ENCODE measurements at regions not wholly inside any gene's neighbourhood (a gene's known extent, or its start where the extent isn't known, plus 50 kb on each side); places are given as distances from the start of the nearest gene placed in this dataset.

- Mint-ChIP-seq H3K4me1 (peaks cover 0 to 7% of the 10 kb centered on the region in 2 experiments; a peak in 2 of 4 replicates), H3K27ac (no peak overlapping the region), H3K9me3 (no peaks in the 10 kb centered on the region), H3K4me3 (no peak overlapping the region), H3K27me3 (ENCODE audit: low read depth) (peaks cover 9% of the 10 kb centered on the region), H3K36me3 (ENCODE audit: insufficient read depth in 1 of 3, low read depth in 3 of 3) (no peaks in the 10 kb centered on the region)
- Histone ChIP-seq H2BK20ac (ENCODE audit: low read depth, low read length, poor library complexity, severe bottlenecking) (no peak overlapping the region), H2BK120ac (ENCODE audit: low read depth, low read length, poor library complexity, severe bottlenecking) (no peak overlapping the region), H3K23me2 (ENCODE audit: insufficient read length, low read depth, low read length, poor library complexity, severe bottlenecking) (no peaks in the 10 kb centered on the region), H3K27ac (ENCODE audit: insufficient read length, low read depth, low read length) (no peak overlapping the region), H2BK12ac (ENCODE audit: insufficient read length, low read depth, low read length) (no peak overlapping the region), H3K9ac (ENCODE audit: extremely low read depth, insufficient read length, low read length) (no peak overlapping the region), H4K8ac (replicated peaks; ENCODE audit: insufficient read length, low read depth, low read length) (no peak overlapping the region), H3K14ac (ENCODE audit: insufficient read depth, low read length) (no peak overlapping the region), H3K79me2 (ENCODE audit: insufficient read depth, low read length) (no peaks in the 10 kb centered on the region), H3K9me3 (ENCODE audit: control insufficient read depth, low read depth, low read length) (no peaks in the 10 kb centered on the region), H3K4ac (ENCODE audit: low read depth, low read length) (no peak overlapping the region), H3K79me1 (ENCODE audit: insufficient read depth, low read depth, low read length, poor library complexity, severe bottlenecking) (no peaks in the 10 kb centered on the region), H4K91ac (ENCODE audit: insufficient read length, low read depth, low read length) (no peak overlapping the region), H3K56ac (ENCODE audit: insufficient read length, low read depth, low read length) (no peak overlapping the region), H3K18ac (ENCODE audit: insufficient read length, low read depth, low read length) (no peak overlapping the region), H2AFZ (ENCODE audit: low read length) (no peak overlapping the region), H3K4me1 (ENCODE audit: insufficient read depth, low read length) (no peaks in the 10 kb centered on the region), H4K5ac (ENCODE audit: insufficient read length, low read depth, low read length) (no peak overlapping the region), H2BK15ac (ENCODE audit: low read depth, low read length) (no peak overlapping the region), H2BK5ac (ENCODE audit: insufficient read length, low read length) (no peak overlapping the region), H3K23ac (ENCODE audit: insufficient read length, low read depth, low read length) (no peak overlapping the region), H3K4me2 (ENCODE audit: insufficient read depth, insufficient read length, low read length) (no peak overlapping the region), H3K27me3 (ENCODE audit: insufficient read depth, low read length) (no peaks in the 10 kb centered on the region), H2AK5ac (ENCODE audit: insufficient read length, low read length) (no peak overlapping the region), H4K20me1 (ENCODE audit: control insufficient read depth, insufficient read depth, insufficient read length) (no peaks in the 10 kb centered on the region), H3T11ph (ENCODE audit: low read length) (no peak overlapping the region)
- no peak for TF ChIP-seq CTCF (conservative IDR thresholded peaks at IDR 0.05)
- no peak for DNase-seq
These were observed 122.2 kb upstream of the ERCC4 start for GRCh38 chr16:13797718-13798117.
